ENCODE measurements at regions not wholly inside any gene's neighbourhood (a gene's known extent, or its start where the extent isn't known, plus 50 kb on each side); places are given as distances from the start of the nearest gene placed in this dataset.

- in situ Hi-C loops (cut with MboI; ENCODE audit: low pct_unique_long_range_greater_than_20kb, low sequenced_read_pairs), result no loop called here
- no peak for DNase-seq
These were observed 379.7 kb upstream of the EEF2KMT start for GRCh38 chr16:5477251-5477650.

GRCh38 chr16:5472552-5472951 lies 375.0 kb upstream of the EEF2KMT start:
- DNase-seq, result no peak
- in situ Hi-C loops (cut with MboI; ENCODE audit: low pct_unique_long_range_greater_than_20kb, low sequenced_read_pairs), result no loop called here

- no peak for DNase-seq
- in situ Hi-C loops (cut with MboI; ENCODE audit: low pct_unique_long_range_greater_than_20kb, low sequenced_read_pairs), result no loop called here
These were observed 370.9 kb upstream of the EEF2KMT start for GRCh38 chr16:5468488-5468887.

DNA sequence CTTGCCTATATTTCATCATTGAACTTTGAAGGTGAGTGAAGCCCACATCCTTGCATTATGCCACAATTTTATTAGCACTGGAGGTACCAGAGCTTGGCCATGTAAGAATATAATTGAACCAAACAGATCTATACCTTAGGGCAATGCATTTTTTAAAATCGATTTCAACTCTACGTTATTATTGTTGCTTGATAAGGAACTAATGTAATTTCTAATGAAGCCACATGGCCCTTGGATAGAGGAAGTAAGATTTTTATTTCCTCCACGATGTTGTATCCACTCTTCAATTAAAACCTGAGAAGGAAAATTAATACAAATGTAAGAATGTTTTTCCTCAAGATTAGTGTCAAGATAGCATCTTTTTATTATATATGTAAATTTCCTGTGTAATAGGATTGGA lies 370.0 kb upstream of the EEF2KMT start:
- no peak for DNase-seq
- in situ Hi-C loops (cut with MboI; ENCODE audit: low pct_unique_long_range_greater_than_20kb, low sequenced_read_pairs), result no loop called here

DNA sequence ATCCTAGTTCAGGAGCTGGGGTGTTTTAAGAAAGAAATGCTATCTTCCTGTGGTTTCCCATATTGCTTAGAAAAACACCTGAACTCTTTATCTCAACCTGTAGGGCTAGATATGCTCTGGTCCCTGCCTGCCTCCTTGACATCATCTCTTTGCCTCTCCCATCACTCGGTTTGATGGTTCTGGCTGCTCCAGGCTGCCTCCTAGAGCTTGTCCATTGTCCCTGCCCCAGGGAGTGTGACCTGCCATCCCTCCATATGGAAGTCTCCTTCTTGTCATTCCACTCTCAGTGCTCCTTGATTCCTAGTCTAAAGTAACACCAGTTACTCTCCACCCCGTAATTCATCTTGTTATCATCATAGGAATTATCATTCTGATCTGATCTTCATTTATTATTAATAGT lies 369.0 kb upstream of the EEF2KMT start:
- DNase-seq, result no peak
- in situ Hi-C loops (cut with MboI; ENCODE audit: low pct_unique_long_range_greater_than_20kb, low sequenced_read_pairs), result no loop called here

GRCh38 chr16:5465714-5466113 lies 368.1 kb upstream of the EEF2KMT start:
- DNase-seq, result no peak
- in situ Hi-C loops (cut with MboI; ENCODE audit: low pct_unique_long_range_greater_than_20kb, low sequenced_read_pairs), result no loop called here

GRCh38 chr16:5463820-5464219 lies 366.2 kb upstream of the EEF2KMT start:
- DNase-seq, result no peak
- in situ Hi-C loops (cut with MboI; ENCODE audit: low pct_unique_long_range_greater_than_20kb, low sequenced_read_pairs), result no loop called here

DNA sequence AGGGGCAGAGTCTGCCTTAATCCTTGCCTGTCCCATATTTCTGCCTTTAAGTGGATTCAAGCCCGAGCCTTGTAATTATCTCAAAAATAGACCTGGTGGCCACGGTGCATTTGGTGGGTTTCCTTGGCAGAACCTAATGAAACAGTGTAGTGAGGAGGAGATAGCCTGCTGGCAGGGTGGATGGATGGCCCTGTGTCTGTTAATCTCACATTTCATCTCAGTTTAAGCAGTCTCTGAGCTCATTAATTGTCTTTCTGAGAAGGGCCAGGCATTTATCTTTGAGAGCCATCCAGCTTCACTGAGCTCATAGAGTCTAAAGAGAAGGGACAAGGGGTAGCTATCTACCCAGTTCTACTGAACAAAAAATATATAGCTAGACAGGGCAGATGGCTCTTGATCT lies 364.0 kb upstream of the EEF2KMT start:
- in situ Hi-C loops (cut with MboI; ENCODE audit: low pct_unique_long_range_greater_than_20kb, low sequenced_read_pairs), result no loop called here
- no peak for DNase-seq

DNA sequence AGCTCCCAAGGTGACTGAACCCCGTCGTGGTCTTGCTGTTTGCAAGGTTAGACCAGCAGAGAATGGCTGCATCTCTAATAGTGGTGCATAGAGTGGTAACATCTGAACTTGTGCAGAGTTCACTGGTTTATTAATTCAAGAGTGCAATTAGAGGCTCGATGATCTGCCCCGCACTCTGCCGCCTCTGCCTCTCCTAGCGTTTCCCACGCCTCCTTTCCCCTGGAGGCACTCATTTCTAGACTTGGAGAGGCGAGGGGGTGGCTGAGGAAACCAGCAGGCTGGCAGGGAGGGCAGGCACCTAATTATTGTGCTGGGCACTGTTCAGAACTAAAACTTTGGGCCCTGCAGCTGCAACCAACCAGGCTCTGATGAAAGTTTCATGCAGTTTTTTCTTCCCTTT lies 363.5 kb upstream of the EEF2KMT start:
- in situ Hi-C loops (cut with MboI; ENCODE audit: low pct_unique_long_range_greater_than_20kb, low sequenced_read_pairs), result no loop called here

DNA sequence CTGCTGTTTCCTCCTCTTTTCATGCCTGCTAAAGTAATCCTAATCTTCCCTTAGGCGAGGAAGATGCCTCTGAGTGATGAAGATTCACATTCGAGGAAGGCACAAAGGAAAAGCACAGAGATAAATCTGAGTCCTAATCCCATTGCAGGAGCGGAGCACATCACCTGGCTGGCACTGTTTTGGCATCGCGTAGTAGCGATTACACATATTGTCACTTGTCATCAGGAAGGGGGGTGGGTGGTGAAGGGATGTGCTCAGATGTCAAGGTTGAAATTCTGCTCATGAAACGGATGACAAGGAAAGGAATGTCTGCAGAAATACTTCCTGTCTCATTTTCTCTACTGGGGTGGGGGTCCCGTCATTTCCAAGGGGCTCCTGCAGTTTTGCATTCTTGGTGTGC lies 363.1 kb upstream of the EEF2KMT start:
- no peak for DNase-seq

More for the DNA sequence above, 363.5 kb upstream of the EEF2KMT start:
- no peak for DNase-seq

DNA sequence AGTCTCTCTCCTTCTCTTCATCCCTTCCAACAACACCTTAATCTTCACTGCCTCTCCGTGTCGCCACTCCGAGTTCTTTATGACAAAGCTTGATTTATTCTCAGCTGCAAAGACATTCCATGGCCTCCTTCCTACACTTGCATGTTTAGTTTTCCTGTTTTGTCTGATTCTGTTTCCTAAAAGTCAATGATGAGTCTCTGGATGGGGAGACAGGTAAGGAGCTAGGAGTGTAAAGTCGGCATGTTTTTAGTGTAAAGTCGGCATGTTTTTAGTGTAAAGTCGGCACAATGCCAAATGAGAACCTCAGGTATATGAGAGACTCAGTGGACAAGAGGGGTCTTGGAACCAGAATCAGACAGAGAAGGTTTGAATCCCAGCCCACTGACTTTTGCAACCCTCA lies 362.3 kb upstream of the EEF2KMT start:
- no peak for DNase-seq
- in situ Hi-C loops (cut with MboI; ENCODE audit: low pct_unique_long_range_greater_than_20kb, low sequenced_read_pairs), result no loop called here

More for the DNA sequence above, 363.1 kb upstream of the EEF2KMT start:
- in situ Hi-C loops (cut with MboI; ENCODE audit: low pct_unique_long_range_greater_than_20kb, low sequenced_read_pairs), result no loop called here

DNA sequence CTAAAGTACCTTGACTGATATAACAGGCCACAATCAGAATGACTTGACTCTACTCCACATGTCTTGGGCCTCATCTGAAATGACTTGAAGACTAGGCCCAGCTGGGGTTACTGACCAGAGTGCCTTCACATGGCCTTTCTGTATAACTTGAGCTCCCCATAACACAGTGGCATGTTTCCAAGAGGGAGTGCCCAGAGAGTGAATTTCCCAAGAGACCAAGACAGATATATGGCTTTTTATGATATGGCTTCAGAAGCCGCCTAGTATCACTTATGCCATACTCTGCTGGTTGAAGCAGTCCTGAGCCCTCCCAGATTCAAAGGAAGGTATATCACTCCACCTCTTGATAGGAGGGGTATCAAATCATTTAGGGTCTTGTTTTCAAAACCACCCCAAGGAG lies 357.5 kb upstream of the EEF2KMT start:
- in situ Hi-C loops (cut with MboI; ENCODE audit: low pct_unique_long_range_greater_than_20kb, low sequenced_read_pairs), result no loop called here
- DNase-seq, result no peak

DNA sequence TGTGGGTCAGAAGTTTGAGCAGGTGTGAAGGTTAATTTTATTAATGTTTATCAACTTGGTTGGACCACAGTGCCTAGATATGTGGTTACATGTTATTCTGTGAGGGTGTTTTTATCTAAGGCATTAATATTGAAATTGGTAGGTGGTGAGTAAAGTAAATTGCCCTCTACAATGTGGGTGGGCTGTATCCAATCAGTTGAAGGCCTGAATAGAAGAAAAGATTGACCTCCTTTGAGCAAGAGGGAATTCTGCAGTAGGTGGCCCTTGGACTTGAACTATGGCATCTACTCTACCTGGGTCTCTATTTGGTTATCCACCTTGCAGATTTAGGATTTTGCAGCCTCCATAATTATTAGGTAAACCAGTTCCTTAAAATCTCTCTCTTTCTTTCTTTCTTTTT lies 356.8 kb upstream of the EEF2KMT start:
- in situ Hi-C loops (cut with MboI; ENCODE audit: low pct_unique_long_range_greater_than_20kb, low sequenced_read_pairs), result no loop called here

GRCh38 chr16:5451641-5452040 lies 354.0 kb upstream of the EEF2KMT start:
- in situ Hi-C loops (cut with MboI; ENCODE audit: low pct_unique_long_range_greater_than_20kb, low sequenced_read_pairs), result no loop called here

More for the DNA sequence above, 356.8 kb upstream of the EEF2KMT start:
- DNase-seq, result no peak

GRCh38 chr16:5450409-5451104 lies 353.0 kb upstream of the EEF2KMT start:
- in situ Hi-C loops (cut with MboI; ENCODE audit: low pct_unique_long_range_greater_than_20kb, low sequenced_read_pairs), result no loop called here
- no peak for DNase-seq

More at GRCh38 chr16:5451641-5452040, 354.0 kb upstream of the EEF2KMT start:
- no peak for DNase-seq

DNA sequence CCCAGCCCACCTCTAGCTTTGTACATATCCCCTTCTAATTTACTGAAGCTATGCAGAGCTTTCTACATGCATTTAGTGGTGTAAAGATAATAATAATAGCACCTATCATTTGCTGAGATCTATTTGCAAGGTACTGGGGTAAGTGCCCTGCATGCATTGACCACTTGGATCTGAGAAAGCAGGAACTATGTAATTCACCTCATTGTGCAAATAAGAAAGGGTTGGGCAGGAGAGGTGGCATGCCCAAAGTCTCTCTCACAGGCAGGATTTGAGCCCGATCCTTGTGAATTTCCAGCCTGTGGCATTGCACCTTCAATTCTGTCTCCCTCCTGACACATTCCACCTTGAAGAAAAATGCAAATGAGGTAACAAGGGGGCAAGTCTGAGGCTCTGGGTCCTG lies 352.3 kb upstream of the EEF2KMT start:
- no peak for DNase-seq
- in situ Hi-C loops (cut with MboI; ENCODE audit: low pct_unique_long_range_greater_than_20kb, low sequenced_read_pairs), result no loop called here

GRCh38 chr16:5448798-5449197 lies 351.2 kb upstream of the EEF2KMT start:
- DNase-seq, result no peak
- in situ Hi-C loops (cut with MboI; ENCODE audit: low pct_unique_long_range_greater_than_20kb, low sequenced_read_pairs), result no loop called here

DNA sequence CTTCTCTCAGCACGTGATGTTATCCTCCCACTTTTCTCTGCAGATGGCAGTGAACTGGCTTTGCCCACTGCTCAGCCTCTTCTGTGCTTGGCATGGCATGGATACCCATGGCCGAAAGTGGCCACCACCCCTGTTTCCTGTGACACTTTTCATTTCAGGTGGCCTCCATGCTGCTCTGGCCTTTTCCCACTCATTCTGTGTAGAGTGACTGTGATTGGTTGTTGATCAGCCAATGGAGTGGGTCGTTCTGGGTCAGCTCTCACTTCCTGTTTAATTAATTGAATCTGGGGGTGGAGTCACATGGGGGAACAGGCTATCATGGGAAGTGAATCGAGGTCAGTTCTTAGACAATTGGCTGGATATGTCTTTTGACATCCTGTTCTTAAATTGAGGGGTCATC lies 350.1 kb upstream of the EEF2KMT start:
- in situ Hi-C loops (cut with MboI; ENCODE audit: low pct_unique_long_range_greater_than_20kb, low sequenced_read_pairs), result no loop called here
- no peak for DNase-seq

GRCh38 chr16:5446623-5447240 lies 349.1 kb upstream of the EEF2KMT start:
- in situ Hi-C loops (cut with MboI; ENCODE audit: low pct_unique_long_range_greater_than_20kb, low sequenced_read_pairs), result no loop called here
- DNase-seq, result no peak

DNA sequence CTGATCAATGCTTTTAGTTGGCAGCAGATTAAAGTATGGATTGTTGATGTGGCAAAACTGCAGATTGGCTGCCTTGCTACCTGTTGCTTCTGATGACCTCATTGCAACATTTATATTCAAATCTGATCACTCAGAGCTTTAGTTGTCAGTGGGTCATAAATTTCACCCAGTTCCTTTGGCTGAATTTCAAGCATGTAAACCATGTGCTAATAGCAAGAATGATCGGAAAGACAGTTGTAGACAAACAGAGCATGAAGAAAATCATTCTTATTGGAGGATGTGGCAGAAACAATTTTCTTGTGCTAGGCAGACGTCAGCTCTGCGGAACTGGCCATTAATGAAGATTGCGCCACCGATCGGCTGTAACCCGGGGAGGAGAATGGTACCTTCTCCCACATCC lies 346.6 kb upstream of the EEF2KMT start:
- in situ Hi-C loops (cut with MboI; ENCODE audit: low pct_unique_long_range_greater_than_20kb, low sequenced_read_pairs), result no loop called here

GRCh38 chr16:5442986-5443385 lies 345.4 kb upstream of the EEF2KMT start:
- in situ Hi-C loops (cut with MboI; ENCODE audit: low pct_unique_long_range_greater_than_20kb, low sequenced_read_pairs), result no loop called here
- DNase-seq, result no peak

More for the DNA sequence above, 346.6 kb upstream of the EEF2KMT start:
- DNase-seq, result no peak

Measured in KBM-7 (cell line).